ENCODE measurements at regions not wholly inside any gene's neighbourhood (a gene's known extent, or its start where the extent isn't known, plus 50 kb on each side); places are given as distances from the start of the nearest gene placed in this dataset.

GRCh38 chr2:8553643-8554042 is 128.2 kb upstream of the ID2 start:
- no peak overlapping the region for H3K14ac ChIP-seq (ENCODE audit: low read length in 2 of 2)
- H3K4ac ChIP-seq (ENCODE audit: low read depth in 1 of 2, low read length in 2 of 2): no peak overlapping the region
- no peaks in the 10 kb centered on the region for H3K4me1 ChIP-seq (ENCODE audit: control insufficient read depth, insufficient read depth, low read depth, low read length)
- no peak overlapping the region for H3K9ac ChIP-seq (ENCODE audit: low read length)
- DNase-seq: no peak
- WGBS: 91% methylated on average over 3 of the region's 4 CpGs
- peaks cover 16% of the 10 kb centered on the region for H3K9me3 ChIP-seq (ENCODE audit: control insufficient read depth, low read length)
- no peak overlapping the region for H3K18ac ChIP-seq (ENCODE audit: low read depth in 1 of 2, low read length in 2 of 2)
- no peak overlapping the region for H2BK15ac ChIP-seq (ENCODE audit: low read depth, poor library complexity, severe bottlenecking)
- H4K91ac ChIP-seq (ENCODE audit: low read length): no peak overlapping the region
- no peaks in the 10 kb centered on the region for H3K79me1 ChIP-seq (replicated peaks; ENCODE audit: low read length, poor library complexity, severe bottlenecking)
- no peak overlapping the region for H4K8ac ChIP-seq (ENCODE audit: low read length)
- no peaks in the 10 kb centered on the region for H3K27me3 ChIP-seq (ENCODE audit: control insufficient read depth in 1 of 2, insufficient read depth in 1 of 2, low read length in 2 of 2)
- H2BK120ac ChIP-seq (ENCODE audit: low read depth, low read length): no peak overlapping the region
- H3K23ac ChIP-seq (ENCODE audit: low read length in 2 of 2): no peak overlapping the region
- no peak overlapping the region for H3K4me2 ChIP-seq (ENCODE audit: low read length, poor library complexity, severe bottlenecking)
- no peak overlapping the region for H2BK5ac ChIP-seq (ENCODE audit: low read depth, low read length, poor library complexity, severe bottlenecking)
- no peak overlapping the region for H2AFZ ChIP-seq (ENCODE audit: low read depth, low read length)
- no peak overlapping the region for H3K4me3 ChIP-seq (ENCODE audit: insufficient read depth in 1 of 2, low read depth in 1 of 2, low read length in 2 of 2)
- H3K27ac ChIP-seq (ENCODE audit: low read length, poor library complexity, severe bottlenecking): no peak overlapping the region
- H2AK5ac ChIP-seq (ENCODE audit: low read length, severe bottlenecking): no peak overlapping the region
- H2BK12ac ChIP-seq (ENCODE audit: low read length in 2 of 2): no peak overlapping the region
- H3K36me3 ChIP-seq (ENCODE audit: control insufficient read depth in 1 of 2, insufficient read depth in 2 of 2, low read depth in 1 of 2, low read length in 2 of 2): no peaks in the 10 kb centered on the region

- Histone ChIP-seq H2AFZ (ENCODE audit: low read depth, low read length) (no peak overlapping the region), H3K9me3 (ENCODE audit: control insufficient read depth, low read length) (peaks cover 22% of the 10 kb centered on the region), H3K4ac (ENCODE audit: low read depth in 1 of 2, low read length in 2 of 2) (no peak overlapping the region), H4K91ac (ENCODE audit: low read length) (no peak overlapping the region), H2BK5ac (ENCODE audit: low read depth, low read length, poor library complexity, severe bottlenecking) (no peak overlapping the region), H2AK5ac (ENCODE audit: low read length, severe bottlenecking) (no peak overlapping the region), H3K27me3 (ENCODE audit: control insufficient read depth in 1 of 2, insufficient read depth in 1 of 2, low read length in 2 of 2) (no peaks in the 10 kb centered on the region), H3K14ac (ENCODE audit: low read length in 2 of 2) (no peak overlapping the region), H2BK120ac (ENCODE audit: low read depth, low read length) (no peak overlapping the region), H3K9ac (ENCODE audit: low read length) (no peak overlapping the region), H3K79me1 (replicated peaks; ENCODE audit: low read length, poor library complexity, severe bottlenecking) (no peaks in the 10 kb centered on the region), H3K27ac (ENCODE audit: low read length, poor library complexity, severe bottlenecking) (no peak overlapping the region), H4K8ac (ENCODE audit: low read length) (no peak overlapping the region), H3K4me2 (ENCODE audit: low read length, poor library complexity, severe bottlenecking) (no peak overlapping the region), H3K36me3 (ENCODE audit: control insufficient read depth in 1 of 2, insufficient read depth in 2 of 2, low read depth in 1 of 2, low read length in 2 of 2) (no peaks in the 10 kb centered on the region), H3K4me1 (ENCODE audit: control insufficient read depth, insufficient read depth, low read depth, low read length) (no peaks in the 10 kb centered on the region), H2BK12ac (ENCODE audit: low read length in 2 of 2) (no peak overlapping the region), H3K23ac (ENCODE audit: low read length in 2 of 2) (no peak overlapping the region), H2BK15ac (ENCODE audit: low read depth, poor library complexity, severe bottlenecking) (no peak overlapping the region), H3K4me3 (ENCODE audit: insufficient read depth in 1 of 2, low read depth in 1 of 2, low read length in 2 of 2) (no peak overlapping the region), H3K18ac (ENCODE audit: low read depth in 1 of 2, low read length in 2 of 2) (no peak overlapping the region)
- 93% methylated on average over 9 of the region's 9 CpGs for WGBS
- DNase-seq: no peak
These were observed 127.5 kb upstream of the ID2 start for GRCh38 chr2:8554296-8554806.

- no peak overlapping the region for H3K4ac ChIP-seq (ENCODE audit: low read depth in 1 of 2, low read length in 2 of 2)
- H3K4me1 ChIP-seq (ENCODE audit: control insufficient read depth, insufficient read depth, low read depth, low read length): no peaks in the 10 kb centered on the region
- no peak overlapping the region for H3K23ac ChIP-seq (ENCODE audit: low read length in 2 of 2)
- H3K9ac ChIP-seq (ENCODE audit: low read length): no peak overlapping the region
- H3K18ac ChIP-seq (ENCODE audit: low read depth in 1 of 2, low read length in 2 of 2): no peak overlapping the region
- no peak overlapping the region for H3K14ac ChIP-seq (ENCODE audit: low read length in 2 of 2)
- H3K4me3 ChIP-seq (ENCODE audit: insufficient read depth in 1 of 2, low read depth in 1 of 2, low read length in 2 of 2): no peak overlapping the region
- no peaks in the 10 kb centered on the region for H3K36me3 ChIP-seq (ENCODE audit: control insufficient read depth in 1 of 2, insufficient read depth in 2 of 2, low read depth in 1 of 2, low read length in 2 of 2)
- no peak overlapping the region for H4K91ac ChIP-seq (ENCODE audit: low read length)
- no peak for DNase-seq
- H2BK15ac ChIP-seq (ENCODE audit: low read depth, poor library complexity, severe bottlenecking): no peak overlapping the region
- H3K9me3 ChIP-seq (ENCODE audit: control insufficient read depth, low read length): peaks cover 27% of the 10 kb centered on the region
- no CpG with 5 or more reads among the region's 2 CpGs for WGBS
- no peak overlapping the region for H3K27ac ChIP-seq (ENCODE audit: low read length, poor library complexity, severe bottlenecking)
- no peak overlapping the region for H2BK120ac ChIP-seq (ENCODE audit: low read depth, low read length)
- no peak overlapping the region for H3K4me2 ChIP-seq (ENCODE audit: low read length, poor library complexity, severe bottlenecking)
- H3K79me1 ChIP-seq (replicated peaks; ENCODE audit: low read length, poor library complexity, severe bottlenecking): no peaks in the 10 kb centered on the region
- no peak overlapping the region for H2BK12ac ChIP-seq (ENCODE audit: low read length in 2 of 2)
- no peak overlapping the region for H4K8ac ChIP-seq (ENCODE audit: low read length)
- no peak overlapping the region for H2BK5ac ChIP-seq (ENCODE audit: low read depth, low read length, poor library complexity, severe bottlenecking)
- H2AFZ ChIP-seq (ENCODE audit: low read depth, low read length): no peak overlapping the region
- no peaks in the 10 kb centered on the region for H3K27me3 ChIP-seq (ENCODE audit: control insufficient read depth in 1 of 2, insufficient read depth in 1 of 2, low read length in 2 of 2)
- no peak overlapping the region for H2AK5ac ChIP-seq (ENCODE audit: low read length, severe bottlenecking)
These were observed 126.3 kb upstream of the ID2 start for GRCh38 chr2:8555543-8555942.

DNA sequence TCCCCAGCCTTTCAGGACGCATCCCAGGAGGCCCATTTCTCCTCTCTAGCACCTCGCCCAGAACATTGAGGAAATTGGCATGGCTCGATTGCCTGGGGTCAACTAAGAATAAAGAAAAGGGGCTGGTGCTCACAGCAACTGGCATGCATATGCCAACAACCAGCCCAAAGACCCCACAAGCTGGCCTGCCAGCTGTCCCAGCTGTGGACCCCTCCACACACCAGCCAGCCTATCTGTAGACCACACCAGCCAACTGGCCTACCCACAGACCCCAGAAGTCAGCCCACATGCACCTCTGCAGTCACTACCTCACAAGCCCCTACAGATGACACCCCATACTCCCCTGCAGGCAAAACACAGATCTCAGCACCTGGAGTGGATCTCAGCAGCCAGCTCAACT is 123.8 kb upstream of the ID2 start:
- Histone ChIP-seq H3K4me1 (ENCODE audit: control insufficient read depth, insufficient read depth, low read depth, low read length) (no peaks in the 10 kb centered on the region), H3K4me2 (ENCODE audit: low read length, poor library complexity, severe bottlenecking) (no peak overlapping the region), H2BK15ac (ENCODE audit: low read depth, poor library complexity, severe bottlenecking) (no peak overlapping the region), H4K8ac (ENCODE audit: low read length) (no peak overlapping the region), H2BK120ac (ENCODE audit: low read depth, low read length) (no peak overlapping the region), H4K91ac (ENCODE audit: low read length) (no peak overlapping the region), H3K9me3 (ENCODE audit: control insufficient read depth, low read length) (peaks cover 41% of the 10 kb centered on the region), H3K4ac (ENCODE audit: low read depth in 1 of 2, low read length in 2 of 2) (no peak overlapping the region), H3K79me1 (replicated peaks; ENCODE audit: low read length, poor library complexity, severe bottlenecking) (no peaks in the 10 kb centered on the region), H3K18ac (ENCODE audit: low read depth in 1 of 2, low read length in 2 of 2) (no peak overlapping the region), H2AK5ac (ENCODE audit: low read length, severe bottlenecking) (no peak overlapping the region), H2BK12ac (ENCODE audit: low read length in 2 of 2) (no peak overlapping the region), H2BK5ac (ENCODE audit: low read depth, low read length, poor library complexity, severe bottlenecking) (no peak overlapping the region), H3K27ac (ENCODE audit: low read length, poor library complexity, severe bottlenecking) (no peak overlapping the region), H3K23ac (ENCODE audit: low read length in 2 of 2) (no peak overlapping the region), H2AFZ (ENCODE audit: low read depth, low read length) (no peak overlapping the region), H3K4me3 (ENCODE audit: insufficient read depth in 1 of 2, low read depth in 1 of 2, low read length in 2 of 2) (no peak overlapping the region), H3K36me3 (ENCODE audit: control insufficient read depth in 1 of 2, insufficient read depth in 2 of 2, low read depth in 1 of 2, low read length in 2 of 2) (no peaks in the 10 kb centered on the region), H3K9ac (ENCODE audit: low read length) (no peak overlapping the region), H3K14ac (ENCODE audit: low read length in 2 of 2) (no peak overlapping the region), H3K27me3 (ENCODE audit: control insufficient read depth in 1 of 2, insufficient read depth in 1 of 2, low read length in 2 of 2) (no peaks in the 10 kb centered on the region)
- WGBS: 89% methylated on average over 3 of the region's 3 CpGs
- no peak for DNase-seq

Measured in mesenchymal stem cell (in vitro differentiated cells and primary cell).